AG04450 (cell line): ENCODE measurements at regions not wholly inside any gene's neighbourhood (a gene's known extent, or its start where the extent isn't known, plus 50 kb on each side); places are given as distances from the start of the nearest gene placed in this dataset.

ENCODE experiments used
- CTCF ChIA-PET: fragments of 300-600, 350-600 bp; formaldehyde crosslinking; extraction: SDS; loops from one replicate; lab custom pipeline; 2022; ENCODE audit warnings: antibody characterized with exemption, inconsistent platforms; lab: Charles Lee
- POLR2A ChIA-PET: fragments of 350-600 bp; formaldehyde crosslinking; extraction: SDS; loops from one replicate; lab custom pipeline; 2021; ENCODE audit warnings: antibody characterized with exemption, inconsistent platforms; lab: Yijun Ruan, JAX
- DNase-seq: peaks from one replicate; pipeline ENCODE4 v3.0.0-alpha.2; 2011; ENCODE audit warnings: low read depth, low spot score
- H3K27ac ChIP-seq: one replicate; pipeline ENCODE4 v1.5.1; 2012; ENCODE audit warnings: low read depth, low read length, control low read depth
- H3K27me3 ChIP-seq: one replicate; pipeline ENCODE4 v1.6.0; 2012; ENCODE audit warnings: low read length; ENCODE audit not compliant: control insufficient read depth, insufficient read depth
- H3K4me3 ChIP-seq: 2 replicates; pipeline ENCODE4 v1.5.1; 2011; ENCODE audit warnings: mild to moderate bottlenecking, low read depth, low read length, control low read depth
- H3K9me3 ChIP-seq: 2 replicates; pipeline ENCODE4 v1.5.1; 2012; ENCODE audit warnings: low read length; ENCODE audit not compliant: control insufficient read depth, insufficient read depth
- TF ChIP-seq, protein P1 (sequence below): IDR thresholded peaks from 2 replicates; pipeline ENCODE4 v1.5.1; 2011; ENCODE audit warnings: low read depth, low read length, control low read depth, inconsistent platforms

DNA sequence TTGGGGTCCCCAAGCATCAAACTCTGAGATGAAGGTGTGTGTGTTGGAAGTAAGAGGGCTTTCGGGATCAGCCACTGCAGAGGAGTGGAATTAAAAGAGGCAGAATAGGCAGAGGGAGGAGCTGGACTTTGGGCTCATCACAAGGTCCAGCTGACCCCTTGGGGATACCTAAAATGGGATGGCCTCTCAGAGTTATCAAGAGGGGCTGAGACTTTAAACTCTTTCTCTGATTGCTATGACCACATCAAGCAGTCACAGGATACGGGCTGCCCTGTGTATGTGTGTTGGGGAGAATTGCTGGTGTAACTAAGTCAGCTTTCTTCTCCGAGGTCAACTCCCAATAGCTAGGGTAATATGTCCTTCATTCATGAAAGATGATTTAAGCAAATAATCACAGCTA lies 127.7 kb upstream of the SLC14A2 start:
- CTCF ChIA-PET, result no interaction called here

DNA sequence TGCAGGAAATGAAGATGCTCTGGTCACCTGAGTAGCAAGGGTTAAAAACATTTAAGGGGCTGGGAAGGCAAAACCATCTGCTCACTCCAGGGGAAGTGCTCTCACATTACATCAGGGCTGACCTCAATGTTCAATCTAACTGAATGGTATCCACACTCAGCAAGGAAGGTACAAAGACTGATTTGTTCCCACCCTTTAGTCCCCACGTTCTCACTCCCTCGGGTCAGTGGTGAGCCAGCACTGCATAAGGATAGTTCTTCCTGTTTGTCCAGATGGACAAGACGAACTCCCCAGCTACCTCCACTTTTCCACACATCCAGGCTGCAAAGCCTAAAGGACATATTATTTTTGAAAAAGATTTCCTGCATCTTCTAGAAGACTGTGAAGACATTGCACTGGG lies 126.6 kb upstream of the SLC14A2 start:
- Histone ChIP-seq H3K27me3 (no peaks in the 10 kb centered on the region), H3K4me3 (no peak overlapping the region), H3K27ac (no peak overlapping the region), H3K9me3 (no peaks in the 10 kb centered on the region)
- ChIA-PET CTCF (no interaction called here), POLR2A (no interaction called here)
- no peak for DNase-seq
- TF ChIP-seq, protein P1, sequence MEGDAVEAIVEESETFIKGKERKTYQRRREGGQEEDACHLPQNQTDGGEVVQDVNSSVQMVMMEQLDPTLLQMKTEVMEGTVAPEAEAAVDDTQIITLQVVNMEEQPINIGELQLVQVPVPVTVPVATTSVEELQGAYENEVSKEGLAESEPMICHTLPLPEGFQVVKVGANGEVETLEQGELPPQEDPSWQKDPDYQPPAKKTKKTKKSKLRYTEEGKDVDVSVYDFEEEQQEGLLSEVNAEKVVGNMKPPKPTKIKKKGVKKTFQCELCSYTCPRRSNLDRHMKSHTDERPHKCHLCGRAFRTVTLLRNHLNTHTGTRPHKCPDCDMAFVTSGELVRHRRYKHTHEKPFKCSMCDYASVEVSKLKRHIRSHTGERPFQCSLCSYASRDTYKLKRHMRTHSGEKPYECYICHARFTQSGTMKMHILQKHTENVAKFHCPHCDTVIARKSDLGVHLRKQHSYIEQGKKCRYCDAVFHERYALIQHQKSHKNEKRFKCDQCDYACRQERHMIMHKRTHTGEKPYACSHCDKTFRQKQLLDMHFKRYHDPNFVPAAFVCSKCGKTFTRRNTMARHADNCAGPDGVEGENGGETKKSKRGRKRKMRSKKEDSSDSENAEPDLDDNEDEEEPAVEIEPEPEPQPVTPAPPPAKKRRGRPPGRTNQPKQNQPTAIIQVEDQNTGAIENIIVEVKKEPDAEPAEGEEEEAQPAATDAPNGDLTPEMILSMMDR, result no peak

More for the DNA sequence above, 127.7 kb upstream of the SLC14A2 start:
- H3K27ac ChIP-seq, result no peak overlapping the region
- H3K9me3 ChIP-seq, result no peaks in the 10 kb centered on the region
- no peak overlapping the region for H3K4me3 ChIP-seq
- POLR2A ChIA-PET, result no interaction called here
- no peak for DNase-seq
- TF ChIP-seq, protein P1, result no peak
- H3K27me3 ChIP-seq, result no peaks in the 10 kb centered on the region

DNA sequence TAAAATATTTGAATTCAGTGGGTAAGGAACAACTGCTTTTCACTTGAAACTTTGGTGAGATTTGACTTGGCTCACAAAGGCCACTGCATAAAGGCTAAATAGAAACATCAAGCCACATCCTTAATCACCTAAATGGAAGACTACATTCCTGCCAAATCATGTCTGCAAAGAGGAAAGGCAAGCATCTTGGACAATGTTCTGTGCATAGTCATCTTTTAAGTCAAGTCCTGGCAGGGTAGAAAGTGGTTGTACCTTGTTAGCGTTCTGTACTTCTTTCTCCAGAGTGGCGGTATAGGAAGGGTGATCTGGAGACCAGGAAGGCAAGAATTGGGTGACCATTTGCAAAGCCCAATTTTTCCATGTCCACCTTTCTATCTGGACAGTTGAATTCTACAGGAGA lies 121.4 kb upstream of the SLC14A2 start:
- H3K4me3 ChIP-seq, result no peak overlapping the region
- TF ChIP-seq, protein P1, result no peak
- CTCF ChIA-PET, result no interaction called here
- POLR2A ChIA-PET, result no interaction called here
- no peak for DNase-seq
- no peaks in the 10 kb centered on the region for H3K27me3 ChIP-seq
- no peaks in the 10 kb centered on the region for H3K9me3 ChIP-seq
- no peak overlapping the region for H3K27ac ChIP-seq

DNA sequence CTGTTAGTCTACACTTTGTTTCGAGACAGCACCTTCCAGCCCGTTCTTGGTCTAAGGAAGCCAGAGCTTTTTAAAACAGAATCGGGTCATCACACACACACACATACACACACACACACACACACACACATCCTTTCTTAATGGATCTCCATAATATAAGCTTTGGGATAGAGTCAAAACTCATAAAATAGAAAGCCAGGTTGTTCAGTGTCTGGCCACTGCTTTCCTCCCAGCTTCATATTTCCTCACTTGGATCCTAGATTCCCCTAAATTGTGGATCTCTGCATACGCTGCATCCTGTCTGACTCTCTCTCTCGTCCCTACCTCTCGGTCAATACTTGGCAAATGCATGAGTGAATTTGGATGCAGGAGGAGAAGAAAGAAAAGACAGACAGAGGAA lies 120.5 kb upstream of the SLC14A2 start:
- no peaks in the 10 kb centered on the region for H3K9me3 ChIP-seq
- ChIA-PET POLR2A (no interaction called here), CTCF (no interaction called here)
- TF ChIP-seq, protein P1, result no peak
- H3K4me3 ChIP-seq, result no peak overlapping the region
- no peaks in the 10 kb centered on the region for H3K27me3 ChIP-seq
- no peak overlapping the region for H3K27ac ChIP-seq
- no peak for DNase-seq

DNA sequence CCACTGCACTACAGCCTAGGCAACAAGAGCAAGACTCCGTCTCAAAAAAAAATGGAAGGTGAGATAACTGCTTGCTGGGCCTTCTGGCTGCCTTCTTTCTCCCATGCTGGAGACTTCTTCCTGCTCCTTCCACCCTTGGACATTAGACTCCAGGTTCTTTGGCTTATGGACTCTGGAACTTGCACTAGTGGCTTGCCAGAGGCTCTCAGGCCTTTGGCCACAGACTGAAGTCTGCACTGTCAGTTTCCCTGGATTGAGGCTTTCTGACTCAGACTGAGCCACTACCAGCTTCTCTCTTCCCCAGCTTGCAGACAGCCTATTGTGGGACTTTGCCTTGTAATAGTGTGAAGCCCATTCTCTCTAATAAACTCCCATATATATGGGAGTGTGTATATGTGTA lies 118.5 kb upstream of the SLC14A2 start:
- Histone ChIP-seq H3K27me3 (no peaks in the 10 kb centered on the region), H3K9me3 (no peaks in the 10 kb centered on the region), H3K4me3 (no peak overlapping the region), H3K27ac (no peak overlapping the region)
- DNase-seq, result no peak
- TF ChIP-seq, protein P1, result no peak
- CTCF ChIA-PET, result no interaction called here
- POLR2A ChIA-PET, result no interaction called here
